AG04450 (cell line): ENCODE measurements at regions not wholly inside any gene's neighbourhood (a gene's known extent, or its start where the extent isn't known, plus 50 kb on each side); places are given as distances from the start of the nearest gene placed in this dataset.

Source experiments
- CTCF ChIA-PET: fragments of 300-600, 350-600 bp; formaldehyde crosslinking; extraction: SDS; loops from one replicate; lab custom pipeline; 2022; ENCODE audit warnings: antibody characterized with exemption, inconsistent platforms; lab: Charles Lee
- POLR2A ChIA-PET: fragments of 350-600 bp; formaldehyde crosslinking; extraction: SDS; loops from one replicate; lab custom pipeline; 2021; ENCODE audit warnings: antibody characterized with exemption, inconsistent platforms; lab: Yijun Ruan, JAX
- DNase-seq: peaks from one replicate; pipeline ENCODE4 v3.0.0-alpha.2; 2011; ENCODE audit warnings: low read depth, low spot score
- H3K27ac ChIP-seq: one replicate; pipeline ENCODE4 v1.5.1; 2012; ENCODE audit warnings: low read depth, low read length, control low read depth
- H3K27me3 ChIP-seq: one replicate; pipeline ENCODE4 v1.6.0; 2012; ENCODE audit warnings: low read length; ENCODE audit not compliant: control insufficient read depth, insufficient read depth
- H3K4me3 ChIP-seq: 2 replicates; pipeline ENCODE4 v1.5.1; 2011; ENCODE audit warnings: mild to moderate bottlenecking, low read depth, low read length, control low read depth
- H3K9me3 ChIP-seq: 2 replicates; pipeline ENCODE4 v1.5.1; 2012; ENCODE audit warnings: low read length; ENCODE audit not compliant: control insufficient read depth, insufficient read depth
- CTCF ChIP-seq: IDR thresholded peaks from 2 replicates; pipeline ENCODE4 v1.5.1; 2011; ENCODE audit warnings: low read depth, low read length, control low read depth, inconsistent platforms

DNA sequence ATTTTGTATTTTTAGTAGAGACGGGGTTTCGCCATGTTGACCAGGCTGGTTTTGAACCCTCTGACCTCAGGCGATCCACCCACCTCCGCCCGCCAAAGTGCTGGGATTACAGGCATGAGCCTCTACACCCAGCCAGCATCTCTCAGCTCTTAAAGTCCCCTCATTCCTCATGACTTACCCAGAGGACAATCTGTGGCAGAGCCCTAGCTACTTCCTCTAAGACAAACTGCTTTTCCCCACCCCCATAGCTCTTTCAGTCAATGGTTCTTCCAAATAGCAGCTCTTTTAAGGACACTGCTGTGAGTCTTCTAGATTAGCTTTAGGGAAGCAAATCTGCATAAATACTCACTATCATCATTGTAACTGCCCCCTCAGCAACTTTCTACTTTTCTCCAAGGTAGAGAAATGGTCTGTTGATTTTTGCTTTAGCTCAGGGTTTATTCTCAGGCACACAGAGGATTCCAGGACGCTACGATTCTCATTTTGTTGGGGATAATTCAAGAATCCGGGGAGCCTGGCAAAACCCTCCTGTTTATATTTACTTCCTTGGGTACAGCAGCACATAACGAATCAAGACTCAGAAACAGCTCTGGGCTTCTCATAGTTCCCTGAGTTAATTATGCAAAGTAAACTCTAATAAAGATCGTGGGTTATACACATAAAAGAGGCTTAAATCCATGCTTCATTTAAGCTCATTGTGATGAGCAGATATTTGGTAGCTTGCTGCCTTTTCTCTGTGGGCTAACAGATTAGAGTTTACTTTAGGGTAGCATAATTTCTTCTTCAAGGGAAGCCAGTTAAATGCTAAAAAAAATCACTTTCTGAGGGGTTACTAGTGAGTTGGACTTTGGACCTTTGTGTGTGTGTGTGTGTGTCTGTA is 357.4 kb downstream of the TDRD3 start:
- TF ChIP-seq CTCF, result no peak
- ChIA-PET POLR2A (no interaction called here), CTCF (no interaction called here)
- H3K27me3 ChIP-seq, result no peaks in the 10 kb centered on the region
- H3K9me3 ChIP-seq, result peaks cover 7% of the 10 kb centered on the region
- DNase-seq, result no peak
- no peak overlapping the region for H3K27ac ChIP-seq
- H3K4me3 ChIP-seq, result no peak overlapping the region

- Histone ChIP-seq H3K27me3 (no peaks in the 10 kb centered on the region), H3K4me3 (no peak overlapping the region), H3K9me3 (peaks cover 7% of the 10 kb centered on the region), H3K27ac (no peak overlapping the region)
- ChIA-PET POLR2A (no interaction called here), CTCF (no interaction called here)
- DNase-seq, result no peak
- TF ChIP-seq CTCF, result no peak
These were observed 356.6 kb downstream of the TDRD3 start for GRCh38 chr13:60753641-60754040.

DNA sequence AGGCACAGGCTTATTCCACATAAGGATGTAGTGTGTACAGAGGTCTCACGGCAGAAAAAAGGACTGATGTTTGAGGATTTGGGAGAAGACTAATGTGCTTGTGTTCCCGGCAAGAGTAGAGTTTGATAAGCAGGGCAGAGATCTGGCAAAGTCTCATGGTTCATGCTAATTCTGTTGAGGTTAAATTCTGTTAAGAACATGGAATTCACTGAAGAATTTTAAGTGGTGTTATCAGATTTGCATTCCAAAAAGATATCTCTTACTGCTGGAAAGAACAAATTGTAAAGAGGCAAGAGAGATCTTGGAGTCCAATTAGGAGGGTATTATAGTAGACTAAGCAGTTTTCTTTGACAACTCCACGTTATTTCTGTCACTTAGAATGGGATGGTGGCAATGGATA is 348.3 kb downstream of the TDRD3 start:
- H3K27me3 ChIP-seq, result no peaks in the 10 kb centered on the region
- no peak for TF ChIP-seq CTCF
- H3K27ac ChIP-seq, result no peak overlapping the region
- POLR2A ChIA-PET, result no interaction called here
- CTCF ChIA-PET, result no interaction called here
- H3K4me3 ChIP-seq, result no peak overlapping the region
- no peaks in the 10 kb centered on the region; the same call in 1 of the 2 replicates for H3K9me3 ChIP-seq
- DNase-seq, result no peak

DNA sequence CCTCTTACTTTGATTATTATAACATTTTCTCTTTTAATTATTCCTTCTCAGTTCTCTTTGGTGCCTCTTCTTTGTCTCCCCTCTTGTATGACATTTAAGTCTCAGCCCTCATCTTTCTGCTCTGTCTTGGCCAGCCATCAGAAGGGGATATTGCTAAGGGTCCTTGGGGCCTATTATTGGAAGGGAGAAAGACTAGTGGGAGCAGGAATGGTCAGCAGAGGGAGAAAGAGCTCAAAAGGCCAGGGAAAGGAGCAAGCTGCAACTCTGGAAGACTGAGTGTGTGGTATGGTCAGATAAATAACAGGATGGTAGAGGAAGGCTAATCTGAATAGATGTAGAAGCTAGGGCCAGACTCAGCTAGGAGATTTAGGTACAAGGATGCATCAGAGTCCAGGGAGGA is 336.9 kb downstream of the TDRD3 start:
- POLR2A ChIA-PET, result no interaction called here
- no peak overlapping the region for H3K4me3 ChIP-seq
- H3K27me3 ChIP-seq, result no peaks in the 10 kb centered on the region
- CTCF ChIA-PET, result no interaction called here
- no peak for DNase-seq
- no peaks in the 10 kb centered on the region; the same call in 1 of the 2 replicates for H3K9me3 ChIP-seq
- H3K27ac ChIP-seq, result no peak overlapping the region
- TF ChIP-seq CTCF, result no peak

GRCh38 chr13:60727140-60727539 is 330.1 kb downstream of the TDRD3 start:
- CTCF ChIA-PET, result no interaction called here
- H3K27me3 ChIP-seq, result no peaks in the 10 kb centered on the region
- no peak overlapping the region for H3K27ac ChIP-seq

More at GRCh38 chr13:60727140-60727539, 330.1 kb downstream of the TDRD3 start:
- POLR2A ChIA-PET, result no interaction called here
- DNase-seq, result no peak
- TF ChIP-seq CTCF, result no peak
- no peak overlapping the region for H3K4me3 ChIP-seq
- H3K9me3 ChIP-seq, result no peaks in the 10 kb centered on the region
